Fibroblast of gingiva (primary cell): ENCODE measurements at regions not wholly inside any gene's neighbourhood (a gene's known extent, or its start where the extent isn't known, plus 50 kb on each side); places are given as distances from the start of the nearest gene placed in this dataset.

Experiments used
- DNase-seq: peaks from one replicate; pipeline ENCODE4 v3.0.0-alpha.2; 2011; ENCODE audit warnings: low read depth

DNA sequence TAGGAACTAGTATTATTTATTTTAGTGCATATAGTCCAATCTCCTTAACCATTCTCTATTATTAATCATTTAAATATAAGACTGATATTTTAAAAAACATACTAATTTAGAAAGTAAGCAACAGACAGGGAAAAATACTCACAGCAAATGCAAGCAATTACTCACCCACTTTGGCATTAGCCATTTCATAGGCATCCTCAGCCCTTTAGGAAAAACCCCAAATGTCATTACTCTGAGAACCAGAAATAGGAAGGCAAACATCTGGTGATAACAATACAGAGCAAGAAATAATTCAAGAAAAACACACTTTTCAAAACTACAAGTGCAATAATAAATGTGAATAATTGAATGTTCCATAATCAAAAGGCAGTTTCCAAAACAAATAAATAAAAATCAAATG is 545.1 kb downstream of the PLPP3 start:
- DNase-seq = peak; percentile 41

DNA sequence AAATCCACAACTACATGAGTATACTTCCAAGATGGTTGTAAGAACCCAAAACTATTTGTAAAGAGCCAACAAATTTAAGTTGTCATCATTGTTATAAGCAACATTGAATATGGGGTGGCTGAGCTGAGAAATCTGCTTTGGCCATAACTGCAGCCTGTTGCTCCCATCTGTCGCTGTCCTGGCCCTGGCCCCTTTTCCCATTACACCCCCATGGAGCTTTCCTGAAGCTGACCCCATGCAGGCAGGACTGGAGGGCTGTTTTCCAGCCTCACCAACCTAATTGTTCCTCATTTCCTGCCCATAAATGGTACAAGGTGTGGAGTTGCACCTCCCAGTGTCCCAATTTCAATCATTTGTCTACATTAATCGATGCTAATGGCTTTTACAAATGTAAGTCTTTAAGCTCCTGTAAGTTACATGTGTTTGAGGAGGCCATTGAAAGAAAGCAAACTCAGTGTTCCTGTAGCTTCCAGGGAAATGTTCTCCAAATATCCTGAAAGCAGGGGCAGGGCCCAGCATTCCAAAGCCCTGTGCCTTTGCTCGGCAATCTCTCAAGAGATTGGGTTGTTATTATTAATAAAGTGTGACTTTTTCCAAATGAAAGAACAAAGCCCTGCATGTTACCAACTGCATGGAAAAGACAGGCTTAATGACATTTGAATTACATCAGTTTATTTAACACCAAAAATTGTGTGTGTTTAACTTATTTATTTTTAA is 545.9 kb downstream of the PLPP3 start:
- no peak for DNase-seq

DNA sequence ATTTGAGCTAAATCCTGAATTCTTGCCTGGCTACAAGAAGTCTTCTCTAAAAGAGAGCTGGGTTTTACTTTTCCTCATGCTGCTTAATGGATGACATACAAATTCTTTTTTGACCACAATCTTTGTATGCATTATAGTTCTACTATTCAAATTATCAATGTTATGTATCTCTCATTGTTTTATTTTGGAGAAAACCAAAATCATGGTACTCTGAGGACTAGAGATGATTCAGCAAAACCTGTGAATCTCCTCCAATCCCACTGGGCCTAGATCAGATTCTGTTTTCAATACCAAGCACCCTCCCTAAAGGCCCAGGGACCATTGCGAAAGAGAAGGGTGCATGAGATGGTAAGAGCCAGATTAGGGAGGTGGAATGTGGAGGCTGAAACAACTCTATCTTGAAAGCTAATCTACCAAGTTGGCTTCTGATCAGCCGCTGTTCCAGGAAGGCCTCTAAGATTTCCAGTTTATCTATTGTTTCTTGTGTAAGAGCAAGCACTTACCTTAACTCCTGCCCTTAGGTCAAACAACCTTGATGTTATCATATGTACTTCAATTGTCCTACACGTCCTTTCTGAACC is 547.2 kb downstream of the PLPP3 start:
- no peak for DNase-seq

DNA sequence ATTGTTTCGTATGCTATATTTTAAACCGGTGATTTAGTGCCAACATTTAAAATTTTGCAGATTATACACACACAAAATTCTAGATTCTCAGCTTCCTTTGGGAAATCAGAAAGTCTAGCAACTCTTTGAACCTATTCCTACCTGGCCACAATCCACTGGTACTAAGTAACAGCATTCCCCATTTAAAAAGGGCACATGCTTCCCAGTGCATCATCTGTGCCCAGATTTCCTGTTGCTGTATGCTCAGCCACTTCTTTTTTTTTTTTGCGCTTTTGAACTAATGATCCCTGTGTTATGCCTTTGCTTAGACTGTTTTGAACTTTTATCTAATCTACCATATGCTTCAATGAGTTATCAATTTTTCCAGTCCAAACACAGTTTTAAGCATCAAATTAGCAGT is 548.4 kb downstream of the PLPP3 start:
- no peak for DNase-seq

DNA sequence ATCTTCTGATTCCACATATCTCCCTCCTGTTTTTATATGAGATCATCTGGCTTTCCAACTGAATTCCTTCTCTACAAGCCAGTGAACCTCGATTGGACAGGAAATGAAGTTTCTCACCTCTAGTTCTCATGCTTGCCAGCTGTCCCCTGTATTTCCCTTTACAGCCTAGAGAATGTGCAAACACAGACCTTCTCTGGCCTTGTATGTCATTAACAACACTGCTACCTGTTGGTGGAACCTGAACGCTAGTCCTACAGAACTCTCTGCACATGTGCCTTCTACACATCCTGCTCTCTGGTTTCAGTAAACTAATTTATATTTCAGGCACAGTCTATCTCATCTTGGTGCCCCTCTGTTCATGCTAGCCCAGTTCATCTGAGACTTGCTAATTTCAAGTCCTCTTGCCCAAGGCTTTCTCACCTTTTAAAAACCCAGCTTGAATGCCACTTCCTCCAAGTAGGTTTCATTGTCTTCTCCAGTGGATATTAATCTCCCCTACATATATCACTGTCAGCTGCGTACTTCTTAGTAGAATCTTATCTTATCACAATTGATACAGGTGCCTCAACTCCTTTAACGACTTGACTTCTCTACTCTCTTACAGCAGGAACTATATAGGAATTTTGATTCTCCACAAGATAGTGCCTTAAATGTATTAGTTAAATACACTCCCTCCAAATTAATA is 549.9 kb downstream of the PLPP3 start:
- no peak for DNase-seq

DNA sequence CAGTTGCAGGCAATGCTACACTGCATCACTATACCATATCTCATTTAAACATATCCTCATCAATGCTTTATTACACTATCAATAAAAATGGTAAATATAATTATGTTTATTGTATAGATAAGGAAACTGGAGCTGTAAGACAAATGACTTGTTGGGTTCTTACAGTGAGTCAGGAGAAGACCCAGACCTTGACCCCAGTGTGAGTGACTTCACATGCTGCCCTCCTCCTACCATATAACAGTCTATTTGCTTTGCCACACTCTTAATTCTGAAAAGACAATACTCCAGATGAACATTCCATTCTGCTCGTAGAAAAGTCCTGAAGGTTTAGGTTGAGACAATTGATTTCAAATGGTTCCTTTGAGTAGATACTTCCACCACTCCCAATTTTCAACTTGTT is 550.5 kb downstream of the PLPP3 start:
- no peak for DNase-seq

DNA sequence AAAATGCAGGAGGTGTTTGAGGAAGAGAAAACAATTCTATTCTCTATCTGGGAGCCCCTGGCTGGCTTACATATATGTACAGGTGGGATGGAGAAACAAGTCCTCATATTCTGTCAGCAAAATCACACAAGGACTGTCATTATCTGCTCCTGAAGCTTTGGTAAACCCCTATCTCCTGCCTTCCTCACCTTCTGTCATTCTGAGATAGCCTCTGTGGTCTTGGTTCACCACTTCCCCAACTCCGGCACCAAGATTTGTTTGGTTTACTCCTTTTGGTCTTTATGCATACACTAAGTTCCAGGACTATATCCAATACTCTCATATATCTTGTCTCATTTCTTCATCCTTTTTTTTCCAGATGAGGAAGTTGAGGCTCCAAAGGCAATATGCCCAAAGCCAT is 551.1 kb downstream of the PLPP3 start:
- DNase-seq = no peak

DNA sequence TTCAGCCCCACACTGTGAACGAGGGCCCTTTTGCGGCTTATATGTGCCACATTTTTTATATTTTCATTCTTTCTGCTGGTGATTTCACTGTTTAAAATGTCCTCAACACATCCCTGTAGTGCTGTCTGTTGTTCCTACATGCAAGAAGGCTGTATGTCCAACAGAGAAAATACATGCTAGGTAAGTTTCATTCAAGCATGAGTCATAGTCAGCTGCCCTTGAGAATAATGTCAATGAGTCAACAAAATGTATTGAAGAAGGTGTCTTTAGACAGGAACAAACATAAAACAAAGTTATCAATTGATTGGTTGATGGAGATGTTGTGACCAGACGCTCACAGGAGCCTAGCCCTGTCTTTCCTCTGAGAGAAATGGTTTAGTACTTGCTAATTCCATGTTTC is 553.4 kb downstream of the PLPP3 start:
- DNase-seq = no peak

DNA sequence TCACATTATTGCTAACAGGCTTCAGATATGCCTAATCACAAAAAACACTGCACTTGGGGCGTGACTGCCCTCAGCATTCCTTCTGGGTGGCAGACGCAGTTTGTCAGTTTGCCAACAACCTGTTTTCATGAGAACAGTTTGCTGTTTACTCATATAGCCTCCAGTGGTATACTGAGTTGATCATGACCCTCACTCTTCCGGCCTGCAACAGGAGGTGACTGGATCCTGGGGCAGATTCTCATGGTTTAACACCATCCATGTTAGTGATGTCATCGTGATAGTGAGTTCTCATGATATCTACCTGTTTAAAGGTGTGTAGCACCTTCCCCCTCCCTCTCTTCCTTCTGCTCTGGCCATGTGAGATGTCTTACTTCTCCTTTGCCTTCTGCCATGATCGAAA is 555.2 kb downstream of the PLPP3 start:
- DNase-seq = no peak

DNA sequence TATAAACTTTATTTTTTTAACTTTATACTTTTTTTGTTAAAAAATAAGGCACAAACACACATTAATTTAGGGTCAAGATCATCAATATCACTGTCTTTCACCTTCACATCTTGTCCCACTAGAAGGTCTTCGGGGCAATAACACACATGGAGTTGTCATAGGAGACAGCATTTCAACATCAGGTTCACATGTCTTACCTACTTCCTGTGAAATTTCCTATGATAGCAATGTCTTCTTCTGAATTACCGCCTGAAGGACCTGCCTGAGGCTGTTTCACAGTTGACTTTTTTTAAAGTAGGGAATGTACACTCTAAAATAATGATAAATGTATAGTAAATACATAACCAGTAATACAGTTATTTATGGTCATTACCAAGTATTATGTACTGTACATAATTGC is 559.4 kb downstream of the PLPP3 start:
- DNase-seq = no peak

DNA sequence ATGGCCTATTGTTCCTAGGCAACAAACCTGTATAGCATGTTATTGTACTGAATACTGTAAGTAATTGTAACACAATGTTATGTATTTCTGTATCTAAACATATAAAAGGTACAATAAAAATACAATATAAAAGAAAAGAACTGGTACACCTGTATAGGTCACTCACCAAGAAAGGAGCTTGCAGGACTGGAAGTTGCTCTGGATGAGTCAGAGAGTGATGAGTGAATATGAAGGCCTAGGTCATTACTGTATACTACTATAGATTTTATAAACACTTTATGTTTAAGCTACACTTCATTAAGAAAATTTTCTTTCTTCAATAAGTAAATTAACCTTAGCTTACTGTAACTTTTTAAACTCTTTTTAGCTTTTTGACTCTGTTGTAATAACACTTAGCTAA is 559.9 kb downstream of the PLPP3 start:
- DNase-seq = no peak

DNA sequence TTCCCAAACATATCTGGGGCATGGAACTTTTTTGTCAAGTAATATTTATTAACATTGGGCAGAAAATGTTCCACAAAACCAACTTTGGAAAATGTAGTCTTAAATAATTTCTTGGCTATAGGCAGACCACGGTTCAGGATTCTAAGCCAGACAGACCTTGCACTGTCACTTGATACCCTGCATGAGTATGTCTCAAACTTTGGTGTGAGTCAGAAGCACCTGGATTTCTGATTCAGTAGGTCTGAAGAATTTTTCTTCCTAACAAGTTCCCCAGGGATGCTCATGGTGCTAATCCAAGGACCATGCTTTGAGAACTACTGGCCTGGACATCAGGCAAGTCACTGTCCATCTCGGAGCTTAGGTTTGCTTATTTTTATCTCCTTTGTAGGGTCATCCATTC is 562.0 kb downstream of the PLPP3 start:
- no peak for DNase-seq

DNA sequence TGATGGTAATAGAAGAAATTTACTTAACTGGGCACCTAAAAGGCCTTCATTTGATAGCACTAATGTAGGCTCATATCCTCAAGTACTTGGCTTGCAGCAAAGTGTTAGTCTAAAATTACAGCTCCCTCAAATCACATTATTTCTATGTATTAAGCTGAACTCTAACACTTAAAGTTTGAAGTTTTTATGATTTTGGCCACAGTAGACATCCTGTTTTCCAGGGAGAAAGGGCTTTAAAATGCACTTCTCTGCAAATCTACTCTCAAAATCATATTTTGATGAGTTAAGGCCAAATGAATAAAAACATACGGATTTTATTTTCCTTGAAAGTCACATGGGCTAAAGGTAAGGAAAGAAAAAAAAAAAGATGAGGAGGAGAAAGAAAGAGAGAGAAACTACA is 575.5 kb downstream of the PLPP3 start:
- no peak for DNase-seq

DNA sequence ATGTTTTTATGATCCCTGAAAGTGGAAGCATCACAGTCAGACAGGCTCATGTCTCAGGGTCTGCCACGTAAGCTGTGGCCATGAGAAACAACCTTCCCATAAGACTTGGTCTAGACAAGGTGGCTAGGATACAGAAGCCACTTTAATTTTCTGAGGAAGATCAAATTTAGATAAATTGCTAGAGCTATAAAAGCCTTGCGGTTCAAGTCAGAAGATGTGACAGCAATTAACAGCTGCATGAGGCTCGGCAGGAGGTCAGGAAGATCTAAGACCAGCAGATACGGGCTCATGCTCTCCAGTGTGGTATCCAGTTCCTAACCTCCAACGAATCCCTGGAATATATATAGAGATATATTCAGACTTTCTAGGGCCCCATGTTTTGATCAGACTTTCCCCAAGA is 577.1 kb downstream of the PLPP3 start:
- no peak for DNase-seq

DNA sequence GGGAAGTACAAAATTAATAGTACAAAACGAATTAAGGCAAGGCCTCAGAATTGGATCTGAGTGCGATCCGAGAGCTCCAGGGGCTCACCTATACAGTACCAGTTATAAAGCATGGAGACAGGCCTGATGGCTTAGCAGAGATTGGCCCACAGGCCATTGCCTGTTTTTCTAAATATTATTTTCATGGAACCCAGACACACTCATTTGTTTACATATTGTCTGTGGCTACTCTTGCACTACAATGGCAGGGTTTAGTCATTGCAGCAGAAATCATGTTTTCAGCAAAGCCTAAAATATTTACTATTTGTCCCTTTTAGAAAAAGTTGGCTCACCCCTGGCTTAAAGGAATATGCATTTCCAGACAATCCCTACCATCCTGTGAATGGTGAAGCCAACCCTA is 578.9 kb downstream of the PLPP3 start:
- no peak for DNase-seq

DNA sequence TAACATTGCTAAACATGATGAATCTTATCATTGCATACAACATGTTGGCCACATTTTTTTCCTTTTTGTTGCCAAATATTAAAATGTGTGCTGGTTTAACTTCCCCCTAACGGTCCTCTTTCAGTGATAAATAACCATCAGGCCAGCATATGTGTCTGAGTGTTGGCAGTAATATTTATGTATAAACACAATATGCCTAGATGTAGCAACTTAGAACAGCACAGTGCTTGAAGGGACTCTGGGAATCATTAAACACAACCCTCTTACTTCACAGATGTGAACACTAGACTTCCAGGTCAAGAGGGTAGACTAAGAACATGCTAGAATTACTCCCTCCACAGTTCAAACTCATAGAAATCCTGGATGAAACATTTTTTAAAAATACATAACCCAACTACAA is 581.8 kb downstream of the PLPP3 start:
- peak; percentile 90 for DNase-seq

DNA sequence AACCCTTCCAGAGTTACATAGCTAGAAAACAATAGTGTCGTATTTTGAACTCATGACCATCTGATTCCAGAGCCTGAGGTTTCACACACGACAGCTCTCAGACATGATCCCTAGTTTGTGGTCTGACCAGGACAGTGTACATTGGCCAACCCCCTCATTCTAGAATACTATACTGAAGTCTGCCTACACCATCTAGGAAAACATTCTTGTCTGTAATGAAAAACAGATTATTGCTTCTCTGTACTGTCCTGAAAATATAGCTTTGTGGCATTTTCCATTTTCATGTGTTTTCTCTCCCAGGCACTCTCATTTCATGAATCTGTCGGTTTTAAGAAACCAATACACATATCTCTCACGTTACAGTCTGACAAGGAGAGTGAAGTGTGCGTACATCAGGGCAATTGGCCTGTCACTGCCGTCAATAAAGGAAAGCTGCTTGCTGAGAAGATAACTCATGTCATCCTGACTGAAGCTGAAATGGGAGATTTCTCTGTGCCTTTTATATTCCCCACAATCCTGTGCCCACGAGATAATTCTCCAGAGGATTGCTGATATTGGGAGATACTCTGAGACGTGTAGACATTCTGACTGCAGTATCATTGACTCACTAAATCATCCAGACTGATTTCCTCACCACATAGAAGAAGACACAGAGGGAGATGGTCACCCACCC is 585.6 kb downstream of the PLPP3 start:
- peak; percentile 66 for DNase-seq

DNA sequence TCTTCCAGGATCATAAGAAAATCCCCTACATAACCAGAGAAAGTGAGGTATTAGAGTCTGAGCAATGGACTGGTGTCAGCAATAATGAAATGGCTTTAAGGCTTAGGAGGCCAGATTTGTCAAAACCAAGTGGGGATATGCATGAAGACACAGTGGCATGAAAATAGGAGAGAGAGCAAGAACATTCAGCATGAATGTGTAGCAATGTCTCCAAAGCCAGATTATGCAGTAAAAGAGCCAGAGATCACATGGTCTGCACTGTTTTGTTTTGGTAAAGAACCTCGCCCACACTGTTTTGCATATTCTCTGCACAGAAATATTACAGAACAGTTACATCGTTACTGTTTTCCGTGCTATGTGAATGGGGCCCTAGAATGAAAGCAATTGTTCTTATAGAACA is 589.4 kb downstream of the PLPP3 start:
- DNase-seq = peak; percentile 64

DNA sequence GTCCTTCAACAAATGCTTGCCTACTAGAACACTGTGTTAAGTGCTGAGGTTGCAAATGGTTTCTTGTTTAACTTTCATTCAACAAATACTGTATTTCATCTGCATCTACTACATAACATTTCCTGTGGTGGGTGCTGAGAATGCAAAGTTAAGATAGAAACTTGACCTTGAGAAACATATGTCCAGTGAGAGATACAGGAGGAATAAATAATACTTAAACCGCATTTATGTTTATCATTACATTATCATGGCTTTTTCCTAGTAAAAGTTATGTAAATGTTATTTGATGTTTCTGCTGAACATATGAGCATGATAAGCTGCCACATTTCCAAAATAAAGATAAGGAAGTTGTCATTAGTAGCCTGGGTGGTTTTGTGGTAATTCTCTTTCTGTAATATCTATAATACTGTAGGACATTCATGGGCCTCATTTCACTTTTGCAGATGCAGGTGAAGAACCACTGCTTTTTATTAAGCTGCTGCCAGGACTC is 590.4 kb downstream of the PLPP3 start:
- no peak for DNase-seq

DNA sequence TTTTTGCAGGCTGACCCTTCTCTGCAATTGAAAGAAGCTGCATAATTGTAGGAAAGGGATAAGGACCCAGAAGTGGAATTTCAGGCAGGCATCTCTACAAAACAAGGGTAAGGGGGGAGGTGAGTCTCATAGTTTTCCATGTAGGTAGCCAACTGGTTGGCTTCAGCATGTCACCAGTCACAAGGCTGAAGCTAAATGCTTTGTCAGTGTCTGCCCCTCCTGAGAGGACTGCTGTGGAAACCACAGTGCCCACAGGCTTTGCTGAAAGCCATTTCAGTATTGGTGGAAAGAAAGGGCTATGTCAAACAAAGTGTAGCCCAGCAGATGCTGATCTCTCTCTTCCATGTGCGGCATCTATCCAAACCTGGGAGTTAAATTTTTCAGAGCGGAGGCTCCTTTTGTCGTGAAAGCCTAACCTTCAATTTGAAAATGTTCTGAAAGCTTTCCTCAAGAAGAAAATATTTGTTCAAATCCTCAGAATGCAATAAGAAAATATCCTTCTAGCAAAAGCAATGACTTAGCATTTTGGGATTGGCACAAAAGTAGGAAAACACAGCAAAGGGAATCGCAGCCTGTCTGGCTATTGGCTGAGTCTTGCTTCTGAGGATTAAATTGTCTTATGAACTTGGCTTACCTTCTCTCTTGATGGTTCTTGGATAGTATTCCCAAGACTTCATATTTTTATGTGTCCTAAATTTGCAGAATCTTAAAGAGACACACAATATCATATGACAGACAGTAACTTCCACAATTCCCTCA is 591.7 kb downstream of the PLPP3 start:
- DNase-seq = peak; percentile 34

DNA sequence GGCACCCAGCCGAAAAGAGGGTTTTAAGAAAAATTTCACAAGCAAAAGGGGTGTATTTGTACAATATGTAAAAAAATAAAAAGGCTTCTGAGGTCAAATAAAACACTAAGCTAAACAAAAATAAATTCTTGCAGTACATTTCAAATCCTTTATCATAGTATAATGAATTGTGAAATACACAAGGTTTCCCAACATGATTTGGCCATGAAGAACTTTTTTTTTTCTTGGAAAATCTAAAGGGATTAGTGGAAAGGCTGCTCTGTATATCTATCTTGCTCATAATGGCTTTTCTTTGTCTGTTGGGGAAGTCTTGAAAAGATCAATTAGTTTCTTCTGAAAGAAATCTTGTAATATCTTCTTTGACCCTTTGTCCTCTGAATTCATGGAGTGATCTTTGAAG is 593.4 kb downstream of the PLPP3 start:
- DNase-seq = peak; percentile 73

DNA sequence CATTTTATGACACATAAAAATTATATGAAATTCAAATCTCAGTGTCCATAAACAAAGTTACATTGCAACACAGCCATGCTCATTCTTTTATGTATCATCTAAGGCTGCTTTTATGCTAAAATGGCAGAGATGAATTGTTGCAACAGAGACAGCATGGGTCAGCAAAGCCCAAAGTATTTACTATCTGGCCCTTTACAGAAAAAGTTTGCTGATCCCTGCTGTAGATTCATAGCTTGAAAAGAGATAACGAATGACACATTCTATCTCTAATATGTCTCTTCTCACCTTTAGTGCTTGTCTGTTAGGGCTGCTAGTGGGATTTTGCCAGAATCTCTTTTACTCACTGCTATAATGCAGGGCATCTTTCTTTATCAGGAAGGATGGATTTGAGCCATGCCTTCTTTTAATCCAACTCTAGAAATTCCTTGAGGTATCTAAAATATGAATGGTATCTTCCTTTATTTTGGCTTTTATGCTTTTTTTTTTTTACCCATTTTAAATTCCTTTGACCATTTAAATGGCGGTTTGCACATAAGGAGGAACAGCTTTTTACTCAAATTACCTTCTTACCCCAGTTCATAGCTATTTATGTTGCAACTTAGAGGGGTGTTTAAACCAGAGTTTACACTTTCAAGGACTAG is 598.2 kb downstream of the PLPP3 start:
- peak; percentile 82 for DNase-seq
